ENCODE measurements at regions not wholly inside any gene's neighbourhood (a gene's known extent, or its start where the extent isn't known, plus 50 kb on each side); places are given as distances from the start of the nearest gene placed in this dataset.

DNA sequence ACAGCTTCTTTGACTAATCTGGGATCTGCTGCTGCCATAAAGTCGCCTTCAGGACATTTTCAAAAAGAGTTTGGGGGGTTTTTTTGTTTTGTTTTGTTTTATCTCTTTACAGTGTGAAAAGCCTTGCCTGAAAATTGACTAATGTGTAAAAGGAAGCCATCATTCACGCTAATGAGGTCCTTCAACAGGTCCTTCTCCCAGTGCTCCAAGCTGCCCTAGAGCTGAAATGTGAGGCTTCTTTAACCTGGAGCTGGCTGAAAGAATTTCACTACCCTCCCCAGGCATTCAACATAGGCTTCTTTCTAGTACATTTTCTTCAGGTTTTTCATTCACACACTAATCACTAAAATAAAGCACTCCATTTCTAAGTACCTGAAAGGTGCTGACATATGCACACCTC, 145.1 kb upstream of the PRDM1 start:
- Histone ChIP-seq H3K27ac (no peak overlapping the region), H3K9me3 (ENCODE audit: low read depth) (no peaks in the 10 kb centered on the region), H3K36me3 (no peaks in the 10 kb centered on the region), H3K9ac (no peak overlapping the region), H3K4me3 (no peak overlapping the region), H3K27me3 (no peaks in the 10 kb centered on the region), H4K20me1 (ENCODE audit: low read depth) (no peaks in the 10 kb centered on the region), H2AFZ (replicated peaks) (no peak overlapping the region), H3K4me2 (no peak overlapping the region), H3K4me1 (peaks cover 9% of the 10 kb centered on the region), H3F3A (ENCODE audit: low read depth) (no peaks in the 10 kb centered on the region), H3K79me2 (ENCODE audit: low read depth) (no peaks in the 10 kb centered on the region)
- H3K9me3 Mint-ChIP-seq, result no peaks in the 10 kb centered on the region
- no peak overlapping the region for H3K4me3 Mint-ChIP-seq
- no peak for DNase-seq (ENCODE audit: low spot score)
- H3K27ac Mint-ChIP-seq, result no peak overlapping the region
- no peaks in the 10 kb centered on the region for H3K4me1 Mint-ChIP-seq
- no peaks in the 10 kb centered on the region for H3K36me3 Mint-ChIP-seq
- peaks cover 2% of the 10 kb centered on the region for H3K27me3 Mint-ChIP-seq (ENCODE audit: insufficient read depth, low read depth)
- TF ChIP-seq EZH2phosphoT487 (IDR thresholded peaks at IDR 0.05) (no peak), EZH2 (IDR thresholded peaks at IDR 0.05) (no peak)
- TF ChIP-seq, protein P1, sequence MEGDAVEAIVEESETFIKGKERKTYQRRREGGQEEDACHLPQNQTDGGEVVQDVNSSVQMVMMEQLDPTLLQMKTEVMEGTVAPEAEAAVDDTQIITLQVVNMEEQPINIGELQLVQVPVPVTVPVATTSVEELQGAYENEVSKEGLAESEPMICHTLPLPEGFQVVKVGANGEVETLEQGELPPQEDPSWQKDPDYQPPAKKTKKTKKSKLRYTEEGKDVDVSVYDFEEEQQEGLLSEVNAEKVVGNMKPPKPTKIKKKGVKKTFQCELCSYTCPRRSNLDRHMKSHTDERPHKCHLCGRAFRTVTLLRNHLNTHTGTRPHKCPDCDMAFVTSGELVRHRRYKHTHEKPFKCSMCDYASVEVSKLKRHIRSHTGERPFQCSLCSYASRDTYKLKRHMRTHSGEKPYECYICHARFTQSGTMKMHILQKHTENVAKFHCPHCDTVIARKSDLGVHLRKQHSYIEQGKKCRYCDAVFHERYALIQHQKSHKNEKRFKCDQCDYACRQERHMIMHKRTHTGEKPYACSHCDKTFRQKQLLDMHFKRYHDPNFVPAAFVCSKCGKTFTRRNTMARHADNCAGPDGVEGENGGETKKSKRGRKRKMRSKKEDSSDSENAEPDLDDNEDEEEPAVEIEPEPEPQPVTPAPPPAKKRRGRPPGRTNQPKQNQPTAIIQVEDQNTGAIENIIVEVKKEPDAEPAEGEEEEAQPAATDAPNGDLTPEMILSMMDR (IDR thresholded peaks at IDR 0.05), result no peak

DNA sequence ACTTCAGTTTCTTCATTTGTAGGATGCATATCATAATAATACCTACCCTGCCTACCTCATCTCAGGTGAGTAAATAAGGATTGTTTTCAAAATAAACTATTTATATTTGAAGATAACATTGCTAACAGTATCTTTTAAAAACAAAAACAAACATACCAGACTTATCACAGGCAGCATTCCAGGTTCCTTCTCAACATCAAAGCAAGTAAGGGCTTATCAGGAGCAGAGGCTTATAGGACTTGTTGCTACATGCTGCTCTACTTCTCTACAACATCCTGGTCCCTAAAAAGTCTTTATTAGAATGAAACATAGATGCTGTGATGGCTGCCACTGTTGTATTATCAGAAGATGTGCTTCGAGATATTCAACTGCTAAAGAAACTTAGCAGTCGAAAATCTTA, 149.2 kb upstream of the PRDM1 start:
- Mint-ChIP-seq H3K36me3 (no peaks in the 10 kb centered on the region), H3K9me3 (no peaks in the 10 kb centered on the region), H3K4me1 (no peaks in the 10 kb centered on the region), H3K27ac (no peak overlapping the region), H3K4me3 (no peak overlapping the region), H3K27me3 (ENCODE audit: insufficient read depth, low read depth) (no peaks in the 10 kb centered on the region)
- Histone ChIP-seq H2AFZ (replicated peaks) (no peak overlapping the region), H3F3A (ENCODE audit: low read depth) (no peaks in the 10 kb centered on the region), H3K9ac (no peak overlapping the region), H3K4me2 (no peak overlapping the region), H3K4me3 (no peak overlapping the region), H3K79me2 (ENCODE audit: low read depth) (no peaks in the 10 kb centered on the region), H3K9me3 (ENCODE audit: low read depth) (no peaks in the 10 kb centered on the region), H3K36me3 (no peaks in the 10 kb centered on the region), H3K27ac (no peak overlapping the region), H3K4me1 (peaks cover 9% of the 10 kb centered on the region), H4K20me1 (ENCODE audit: low read depth) (no peaks in the 10 kb centered on the region), H3K27me3 (no peaks in the 10 kb centered on the region)
- TF ChIP-seq, protein P1 (IDR thresholded peaks at IDR 0.05), result no peak
- TF ChIP-seq EZH2phosphoT487 (IDR thresholded peaks at IDR 0.05), result no peak
- no peak for TF ChIP-seq EZH2 (IDR thresholded peaks at IDR 0.05)
- no peak for DNase-seq (ENCODE audit: low spot score)

GRCh38 chr6:105935416-105935815, 150.7 kb upstream of the PRDM1 start:
- Mint-ChIP-seq H3K36me3 (no peaks in the 10 kb centered on the region), H3K27ac (no peak overlapping the region), H3K4me1 (no peaks in the 10 kb centered on the region), H3K27me3 (ENCODE audit: insufficient read depth, low read depth) (no peaks in the 10 kb centered on the region), H3K4me3 (no peak overlapping the region), H3K9me3 (no peaks in the 10 kb centered on the region)
- Histone ChIP-seq H4K20me1 (ENCODE audit: low read depth) (no peaks in the 10 kb centered on the region), H3K9ac (no peak overlapping the region), H3F3A (ENCODE audit: low read depth) (no peaks in the 10 kb centered on the region), H3K36me3 (no peaks in the 10 kb centered on the region), H3K4me2 (no peak overlapping the region), H3K27ac (no peak overlapping the region), H3K4me3 (no peak overlapping the region), H3K9me3 (ENCODE audit: low read depth) (no peaks in the 10 kb centered on the region), H3K79me2 (ENCODE audit: low read depth) (no peaks in the 10 kb centered on the region), H3K27me3 (no peaks in the 10 kb centered on the region), H2AFZ (replicated peaks) (no peak overlapping the region), H3K4me1 (no peaks in the 10 kb centered on the region)
- TF ChIP-seq, protein P1 (IDR thresholded peaks at IDR 0.05), result no peak
- TF ChIP-seq EZH2phosphoT487 (IDR thresholded peaks at IDR 0.05) (no peak), EZH2 (IDR thresholded peaks at IDR 0.05) (no peak)
- no peak for DNase-seq (ENCODE audit: low spot score)

- no peak for DNase-seq (ENCODE audit: low spot score)
- no peaks in the 10 kb centered on the region for H3K9me3 Mint-ChIP-seq
- H3K4me1 Mint-ChIP-seq, result no peaks in the 10 kb centered on the region
- H3K27me3 Mint-ChIP-seq (ENCODE audit: insufficient read depth, low read depth), result no peaks in the 10 kb centered on the region
- no peak overlapping the region for H3K4me2 ChIP-seq
- TF ChIP-seq EZH2phosphoT487 (IDR thresholded peaks at IDR 0.05), result no peak
- TF ChIP-seq EZH2 (IDR thresholded peaks at IDR 0.05), result no peak
- TF ChIP-seq, protein P1 (IDR thresholded peaks at IDR 0.05), result no peak
- H4K20me1 ChIP-seq (ENCODE audit: low read depth), result no peaks in the 10 kb centered on the region
- no peaks in the 10 kb centered on the region for H3K9me3 ChIP-seq (ENCODE audit: low read depth)
- no peak overlapping the region for H3K4me3 Mint-ChIP-seq
- H3K9ac ChIP-seq, result no peak overlapping the region
- no peak overlapping the region for H2AFZ ChIP-seq (replicated peaks)
- H3K36me3 ChIP-seq, result no peaks in the 10 kb centered on the region
- H3K27ac ChIP-seq, result no peak overlapping the region
- H3K4me3 ChIP-seq, result no peak overlapping the region
- no peaks in the 10 kb centered on the region for H3K4me1 ChIP-seq
- H3K27me3 ChIP-seq, result no peaks in the 10 kb centered on the region
- no peak overlapping the region for H3K27ac Mint-ChIP-seq
- H3K79me2 ChIP-seq (ENCODE audit: low read depth), result no peaks in the 10 kb centered on the region
- no peaks in the 10 kb centered on the region for H3K36me3 Mint-ChIP-seq
- no peaks in the 10 kb centered on the region for H3F3A ChIP-seq (ENCODE audit: low read depth)
Measured at GRCh38 chr6:105934708-105935107, 151.4 kb upstream of the PRDM1 start.

Data from neural progenitor cell (in vitro differentiated cells).